ENCODE measurements at regions not wholly inside any gene's neighbourhood (a gene's known extent, or its start where the extent isn't known, plus 50 kb on each side); places are given as distances from the start of the nearest gene placed in this dataset.

DNA sequence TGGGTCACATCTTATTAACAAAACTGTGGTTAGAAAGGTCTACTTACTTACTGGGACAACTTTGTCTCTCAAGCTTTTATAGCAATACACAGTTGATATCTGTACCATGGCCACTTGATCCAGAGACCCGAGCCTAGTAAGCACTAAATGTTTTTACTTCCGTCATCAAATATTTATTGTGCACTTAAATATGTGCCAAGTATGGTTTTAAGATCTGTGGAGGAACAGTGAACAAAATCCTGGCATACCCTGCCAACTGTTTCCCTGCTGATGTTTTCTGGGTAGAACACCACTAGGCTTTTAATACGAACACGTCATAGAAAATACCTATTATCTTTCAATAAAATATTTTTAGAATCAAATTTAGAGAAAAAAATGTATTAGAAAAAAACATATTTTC, 574.8 kb downstream of the HACE1 start:
- CTCF ChIA-PET: no interaction called here
- no peak overlapping the region for H3K27ac ChIP-seq (ENCODE audit: low read depth in 2 of 2, low read length in 1 of 2)
- no peak overlapping the region for H3K4me3 ChIP-seq (ENCODE audit: low read depth in 2 of 2, low read length in 1 of 2)
- TF ChIP-seq TCF12 (IDR thresholded peaks at IDR 0.05) (no peak), MEF2A (IDR thresholded peaks at IDR 0.05; ENCODE audit: borderline replicate concordance, low read depth) (no peak), TEAD4 (IDR thresholded peaks at IDR 0.05; ENCODE audit: borderline replicate concordance, insufficient read depth) (no peak), RFX5 (IDR thresholded peaks at IDR 0.05; ENCODE audit: low read length) (no peak), POLR2AphosphoS5 (IDR thresholded peaks at IDR 0.05; ENCODE audit: low read depth, low read length) (no peak), CHD2 (IDR thresholded peaks at IDR 0.05; ENCODE audit: low read length, partially characterized antibody) (no peak), RXRA (IDR thresholded peaks at IDR 0.05; ENCODE audit: borderline replicate concordance, low read depth) (no peak), TAF1 (IDR thresholded peaks at IDR 0.05; ENCODE audit: borderline replicate concordance, low read depth, low read length) (no peak), NFIC (IDR thresholded peaks at IDR 0.05; ENCODE audit: borderline replicate concordance) (no peak), FOXJ3 (CRISPR knock-in tag; IDR thresholded peaks at IDR 0.05) (no peak), EZH2phosphoT487 (IDR thresholded peaks at IDR 0.05; ENCODE audit: borderline replicate concordance, low read depth) (no peak), FOXM1 (IDR thresholded peaks at IDR 0.05; ENCODE audit: low read depth) (no peak), YY1 (IDR thresholded peaks at IDR 0.05; ENCODE audit: low read depth) (no peak)
- TF ChIP-seq, protein P1, sequence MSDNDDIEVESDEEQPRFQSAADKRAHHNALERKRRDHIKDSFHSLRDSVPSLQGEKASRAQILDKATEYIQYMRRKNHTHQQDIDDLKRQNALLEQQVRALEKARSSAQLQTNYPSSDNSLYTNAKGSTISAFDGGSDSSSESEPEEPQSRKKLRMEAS (IDR thresholded peaks at IDR 0.05; ENCODE audit: low read depth): no peak
- TF ChIP-seq, protein P2, sequence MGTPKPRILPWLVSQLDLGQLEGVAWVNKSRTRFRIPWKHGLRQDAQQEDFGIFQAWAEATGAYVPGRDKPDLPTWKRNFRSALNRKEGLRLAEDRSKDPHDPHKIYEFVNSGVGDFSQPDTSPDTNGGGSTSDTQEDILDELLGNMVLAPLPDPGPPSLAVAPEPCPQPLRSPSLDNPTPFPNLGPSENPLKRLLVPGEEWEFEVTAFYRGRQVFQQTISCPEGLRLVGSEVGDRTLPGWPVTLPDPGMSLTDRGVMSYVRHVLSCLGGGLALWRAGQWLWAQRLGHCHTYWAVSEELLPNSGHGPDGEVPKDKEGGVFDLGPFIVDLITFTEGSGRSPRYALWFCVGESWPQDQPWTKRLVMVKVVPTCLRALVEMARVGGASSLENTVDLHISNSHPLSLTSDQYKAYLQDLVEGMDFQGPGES (IDR thresholded peaks at IDR 0.05; ENCODE audit: low read depth, low read length): no peak
- TF ChIP-seq, protein P3, sequence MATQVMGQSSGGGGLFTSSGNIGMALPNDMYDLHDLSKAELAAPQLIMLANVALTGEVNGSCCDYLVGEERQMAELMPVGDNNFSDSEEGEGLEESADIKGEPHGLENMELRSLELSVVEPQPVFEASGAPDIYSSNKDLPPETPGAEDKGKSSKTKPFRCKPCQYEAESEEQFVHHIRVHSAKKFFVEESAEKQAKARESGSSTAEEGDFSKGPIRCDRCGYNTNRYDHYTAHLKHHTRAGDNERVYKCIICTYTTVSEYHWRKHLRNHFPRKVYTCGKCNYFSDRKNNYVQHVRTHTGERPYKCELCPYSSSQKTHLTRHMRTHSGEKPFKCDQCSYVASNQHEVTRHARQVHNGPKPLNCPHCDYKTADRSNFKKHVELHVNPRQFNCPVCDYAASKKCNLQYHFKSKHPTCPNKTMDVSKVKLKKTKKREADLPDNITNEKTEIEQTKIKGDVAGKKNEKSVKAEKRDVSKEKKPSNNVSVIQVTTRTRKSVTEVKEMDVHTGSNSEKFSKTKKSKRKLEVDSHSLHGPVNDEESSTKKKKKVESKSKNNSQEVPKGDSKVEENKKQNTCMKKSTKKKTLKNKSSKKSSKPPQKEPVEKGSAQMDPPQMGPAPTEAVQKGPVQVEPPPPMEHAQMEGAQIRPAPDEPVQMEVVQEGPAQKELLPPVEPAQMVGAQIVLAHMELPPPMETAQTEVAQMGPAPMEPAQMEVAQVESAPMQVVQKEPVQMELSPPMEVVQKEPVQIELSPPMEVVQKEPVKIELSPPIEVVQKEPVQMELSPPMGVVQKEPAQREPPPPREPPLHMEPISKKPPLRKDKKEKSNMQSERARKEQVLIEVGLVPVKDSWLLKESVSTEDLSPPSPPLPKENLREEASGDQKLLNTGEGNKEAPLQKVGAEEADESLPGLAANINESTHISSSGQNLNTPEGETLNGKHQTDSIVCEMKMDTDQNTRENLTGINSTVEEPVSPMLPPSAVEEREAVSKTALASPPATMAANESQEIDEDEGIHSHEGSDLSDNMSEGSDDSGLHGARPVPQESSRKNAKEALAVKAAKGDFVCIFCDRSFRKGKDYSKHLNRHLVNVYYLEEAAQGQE (IDR thresholded peaks at IDR 0.05; ENCODE audit: low read depth, low read length): no peak
- H3K4me1 ChIP-seq (ENCODE audit: control insufficient read depth in 1 of 2, insufficient read depth in 2 of 2, low read depth in 1 of 2, low read length in 1 of 2): no peaks in the 10 kb centered on the region
- H3K79me2 ChIP-seq (ENCODE audit: insufficient read depth): no peaks in the 10 kb centered on the region
- DNase-seq: no peak
- no peaks in the 10 kb centered on the region for H3K9me3 ChIP-seq
- H3K9me2 ChIP-seq: no peaks in the 10 kb centered on the region
- H3K4me2 ChIP-seq: no peak overlapping the region
- no peaks in the 10 kb centered on the region for H3F3A ChIP-seq (replicated peaks; ENCODE audit: insufficient read depth)
- no peaks in the 10 kb centered on the region for H3K36me3 ChIP-seq (replicated peaks in 1 of 2; ENCODE audit: control insufficient read depth in 1 of 2, insufficient read depth in 2 of 2, low read length in 1 of 2)
- H3K9ac ChIP-seq: no peak overlapping the region
- H4K20me1 ChIP-seq (ENCODE audit: insufficient read depth): no peaks in the 10 kb centered on the region
- no peaks in the 10 kb centered on the region for H3K27me3 ChIP-seq (ENCODE audit: insufficient read depth)
- POLR2A ChIA-PET: no interaction called here
- no peak overlapping the region for H2AFZ ChIP-seq (ENCODE audit: low read depth)
- 57% methylated on average over 4 of the region's 4 CpGs for WGBS (ENCODE audit: low lambda C conversion rate)
